ENCODE measurements at regions not wholly inside any gene's neighbourhood (a gene's known extent, or its start where the extent isn't known, plus 50 kb on each side); places are given as distances from the start of the nearest gene placed in this dataset.

- DNase-seq (ENCODE audit: low read depth in 3 of 3), result no peak
These were observed 176.7 kb upstream of the FOXN2 start for GRCh38 chr2:48137829-48138228.

- DNase-seq (ENCODE audit: low read depth in 3 of 3), result no peak
These were observed 175.6 kb upstream of the FOXN2 start for GRCh38 chr2:48138898-48139297.

- no peak for DNase-seq (ENCODE audit: low read depth in 3 of 3)
These were observed 173.9 kb upstream of the FOXN2 start for GRCh38 chr2:48140586-48140985.

- DNase-seq (ENCODE audit: low read depth in 3 of 3), result no peak
These were observed 169.7 kb upstream of the FOXN2 start for GRCh38 chr2:48144777-48145176.

GRCh38 chr2:48145845-48146452, 168.5 kb upstream of the FOXN2 start:
- DNase-seq (ENCODE audit: low read depth in 3 of 3), result no peak

- DNase-seq (ENCODE audit: low read depth in 3 of 3), result no peak
These were observed 167.9 kb upstream of the FOXN2 start for GRCh38 chr2:48146552-48146951.

GRCh38 chr2:48147719-48148118, 166.8 kb upstream of the FOXN2 start:
- DNase-seq (ENCODE audit: low read depth in 3 of 3), result no peak

- no peak for DNase-seq (ENCODE audit: low read depth in 3 of 3)
These were observed 165.5 kb upstream of the FOXN2 start for GRCh38 chr2:48148841-48149430.

GRCh38 chr2:48157150-48157549, 157.3 kb upstream of the FOXN2 start:
- no peak for DNase-seq (ENCODE audit: low read depth in 3 of 3)

- DNase-seq (ENCODE audit: low read depth in 3 of 3), result no peak
These were observed 152.9 kb upstream of the FOXN2 start for GRCh38 chr2:48161628-48162027.

GRCh38 chr2:48162742-48163141, 151.7 kb upstream of the FOXN2 start:
- DNase-seq (ENCODE audit: low read depth in 3 of 3), result no peak

GRCh38 chr2:48165070-48165753, 149.3 kb upstream of the FOXN2 start:
- no peak for DNase-seq (ENCODE audit: low read depth in 3 of 3)

- no peak for DNase-seq (ENCODE audit: low read depth in 3 of 3)
These were observed 145.3 kb upstream of the FOXN2 start for GRCh38 chr2:48169141-48169592.

- no peak for DNase-seq (ENCODE audit: low read depth in 3 of 3)
These were observed 144.2 kb upstream of the FOXN2 start for GRCh38 chr2:48170281-48170680.

GRCh38 chr2:48173141-48173540, 141.3 kb upstream of the FOXN2 start:
- DNase-seq (ENCODE audit: low read depth in 3 of 3), result no peak

- DNase-seq (ENCODE audit: low read depth in 3 of 3), result no peak
These were observed 140.0 kb upstream of the FOXN2 start for GRCh38 chr2:48174503-48174902.

GRCh38 chr2:48175254-48175653, 139.2 kb upstream of the FOXN2 start:
- DNase-seq (ENCODE audit: low read depth in 3 of 3), result no peak

GRCh38 chr2:48175656-48176055, 138.8 kb upstream of the FOXN2 start:
- DNase-seq (ENCODE audit: low read depth in 3 of 3), result no peak

- no peak for DNase-seq (ENCODE audit: low read depth in 3 of 3)
These were observed 137.6 kb upstream of the FOXN2 start for GRCh38 chr2:48176876-48177275.

- no peak for DNase-seq (ENCODE audit: low read depth in 3 of 3)
These were observed 135.9 kb upstream of the FOXN2 start for GRCh38 chr2:48178611-48179010.

- DNase-seq (ENCODE audit: low read depth in 3 of 3), result no peak
These were observed 133.9 kb upstream of the FOXN2 start for GRCh38 chr2:48180557-48180956.

- no peak for DNase-seq (ENCODE audit: low read depth in 3 of 3)
These were observed 131.2 kb upstream of the FOXN2 start for GRCh38 chr2:48183276-48183675.

- DNase-seq (ENCODE audit: low read depth in 3 of 3), result no peak
These were observed 130.5 kb upstream of the FOXN2 start for GRCh38 chr2:48183991-48184390.

Measured in stimulated activated CD4-positive, alpha-beta T cell treated with anti-CD3 and anti-CD28 coated beads, TNF-alpha, amount 100 ng/mL, for 48 hours (primary cell).